ENCODE measurements at regions not wholly inside any gene's neighbourhood (a gene's known extent, or its start where the extent isn't known, plus 50 kb on each side); places are given as distances from the start of the nearest gene placed in this dataset.
"Not testable (repeated sequence)": the region's sequence is repeated elsewhere in the genome, so short reads cannot be mapped to it uniquely, and the experiment has no call there.

GRCh38 chr11:26860895-26861294, 133.0 kb upstream of the FIBIN start:
- Histone ChIP-seq H3K4me3 (ENCODE audit: low read length) (no peak overlapping the region), H3K27ac (ENCODE audit: low read length) (no peak overlapping the region), H3K36me3 (ENCODE audit: insufficient read depth, low read depth, low read length) (no peaks in the 10 kb centered on the region), H3K9me3 (ENCODE audit: insufficient read depth, low read depth, low read length) (no peaks in the 10 kb centered on the region), H3K27me3 (ENCODE audit: insufficient read depth, low read length) (no peaks in the 10 kb centered on the region), H3K4me1 (ENCODE audit: insufficient read depth, low read length) (no peaks in the 10 kb centered on the region), H3K9ac (ENCODE audit: low read depth, low read length) (no peak overlapping the region)

GRCh38 chr11:26862801-26863200, 131.1 kb upstream of the FIBIN start:
- H3K4me1 ChIP-seq (ENCODE audit: insufficient read depth, low read length): no peaks in the 10 kb centered on the region
- no peaks in the 10 kb centered on the region; the same call in 1 of the 2 replicates for H3K9me3 ChIP-seq (ENCODE audit: insufficient read depth, low read depth, low read length)
- no peak overlapping the region for H3K9ac ChIP-seq (ENCODE audit: low read depth, low read length)
- H3K36me3 ChIP-seq (ENCODE audit: insufficient read depth, low read depth, low read length): no peaks in the 10 kb centered on the region
- H3K27me3 ChIP-seq (ENCODE audit: insufficient read depth, low read length): no peaks in the 10 kb centered on the region
- no peak overlapping the region for H3K4me3 ChIP-seq (ENCODE audit: low read length)
- H3K27ac ChIP-seq (ENCODE audit: low read length): no peak overlapping the region

DNA sequence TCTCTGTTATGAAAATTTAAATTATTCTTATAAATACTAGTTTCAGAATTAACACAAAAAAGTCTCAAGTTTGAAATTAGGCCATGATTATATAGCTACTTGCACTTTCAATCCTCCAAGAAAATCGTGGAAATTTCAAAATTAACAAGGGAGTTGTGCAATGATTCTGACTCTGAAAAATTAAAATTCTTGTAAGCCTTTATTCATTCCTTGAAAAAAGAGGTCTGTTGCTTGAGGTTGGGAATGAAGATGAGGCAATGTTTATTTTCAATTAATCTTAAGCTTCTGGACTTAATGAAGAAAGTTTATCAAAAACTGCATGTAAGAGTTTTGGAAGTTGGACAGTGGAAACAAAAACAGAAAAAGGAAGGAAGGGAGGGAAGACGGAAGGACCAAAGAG, 128.2 kb upstream of the FIBIN start:
- no peak overlapping the region for H3K9ac ChIP-seq (ENCODE audit: low read depth, low read length)
- H3K4me3 ChIP-seq (ENCODE audit: low read length): no peak overlapping the region
- no peak overlapping the region for H3K27ac ChIP-seq (ENCODE audit: low read length)
- H3K36me3 ChIP-seq (ENCODE audit: insufficient read depth, low read depth, low read length): no peaks in the 10 kb centered on the region
- no peaks in the 10 kb centered on the region for H3K4me1 ChIP-seq (ENCODE audit: insufficient read depth, low read length)
- H3K9me3 ChIP-seq (ENCODE audit: insufficient read depth, low read depth, low read length): no peaks in the 10 kb centered on the region; the same call in 1 of the 2 replicates
- H3K27me3 ChIP-seq (ENCODE audit: insufficient read depth, low read length): no peaks in the 10 kb centered on the region

GRCh38 chr11:26867286-26867685, 126.6 kb upstream of the FIBIN start:
- H3K9me3 ChIP-seq (ENCODE audit: insufficient read depth, low read depth, low read length): no peaks in the 10 kb centered on the region; the same call in 1 of the 2 replicates
- H3K27me3 ChIP-seq (ENCODE audit: insufficient read depth, low read length): no peaks in the 10 kb centered on the region
- no peak overlapping the region for H3K27ac ChIP-seq (ENCODE audit: low read length)
- H3K36me3 ChIP-seq (ENCODE audit: insufficient read depth, low read depth, low read length): no peaks in the 10 kb centered on the region
- no peak overlapping the region for H3K4me3 ChIP-seq (ENCODE audit: low read length)
- no peak overlapping the region for H3K9ac ChIP-seq (ENCODE audit: low read depth, low read length)
- H3K4me1 ChIP-seq (ENCODE audit: insufficient read depth, low read length): no peaks in the 10 kb centered on the region

- Histone ChIP-seq H3K4me1 (ENCODE audit: insufficient read depth, low read length) (peaks cover 11% of the 10 kb centered on the region; the same call in 1 of the 2 replicates), H3K9me3 (ENCODE audit: insufficient read depth, low read depth, low read length) (peaks cover 22% of the 10 kb centered on the region), H3K9ac (ENCODE audit: low read depth, low read length) (no peak overlapping the region), H3K36me3 (ENCODE audit: insufficient read depth, low read depth, low read length) (no peaks in the 10 kb centered on the region), H3K27ac (ENCODE audit: low read length) (no peak overlapping the region), H3K27me3 (ENCODE audit: insufficient read depth, low read length) (no peaks in the 10 kb centered on the region), H3K4me3 (ENCODE audit: low read length) (no peak overlapping the region)
Observed at GRCh38 chr11:26878959-26879581, 114.8 kb upstream of the FIBIN start.

- peaks cover 22% of the 10 kb centered on the region for H3K9me3 ChIP-seq (ENCODE audit: insufficient read depth, low read depth, low read length)
- H3K4me3 ChIP-seq (ENCODE audit: low read length); H3K36me3 ChIP-seq (ENCODE audit: insufficient read depth, low read depth, low read length); H3K9ac ChIP-seq (ENCODE audit: low read depth, low read length); H3K27me3 ChIP-seq (ENCODE audit: insufficient read depth, low read length); H3K27ac ChIP-seq (ENCODE audit: low read length): not testable (repeated sequence)
- H3K4me1 ChIP-seq (ENCODE audit: insufficient read depth, low read length): peaks cover 11% of the 10 kb centered on the region; the same call in 1 of the 2 replicates
Observed at GRCh38 chr11:26882363-26882880, 111.5 kb upstream of the FIBIN start.

DNA sequence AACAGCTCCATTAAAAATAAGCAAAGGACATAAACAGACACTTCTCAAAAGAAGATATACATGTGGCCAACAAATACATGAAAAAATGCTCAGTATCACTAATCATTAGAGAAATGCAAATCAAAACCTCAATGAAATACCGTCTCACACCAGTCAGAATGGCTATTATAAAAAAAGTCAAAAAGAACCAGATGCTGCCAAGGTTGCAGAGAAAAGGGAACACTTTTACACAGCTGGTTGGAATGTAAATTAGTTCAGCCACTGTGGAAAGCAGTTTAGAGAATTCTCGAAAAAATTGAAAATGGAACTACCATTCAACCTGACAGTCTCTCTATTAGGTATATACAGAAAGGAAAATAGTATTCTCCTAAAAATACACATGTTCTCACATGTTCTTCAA, 102.4 kb upstream of the FIBIN start:
- Histone ChIP-seq H3K4me3 (ENCODE audit: low read length) (no peak overlapping the region), H3K4me1 (ENCODE audit: insufficient read depth, low read length) (no peaks in the 10 kb centered on the region), H3K9ac (ENCODE audit: low read depth, low read length) (no peak overlapping the region), H3K36me3 (ENCODE audit: insufficient read depth, low read depth, low read length) (no peaks in the 10 kb centered on the region), H3K27me3 (ENCODE audit: insufficient read depth, low read length) (no peaks in the 10 kb centered on the region), H3K27ac (ENCODE audit: low read length) (no peak overlapping the region), H3K9me3 (ENCODE audit: insufficient read depth, low read depth, low read length) (no peaks in the 10 kb centered on the region; the same call in 1 of the 2 replicates)

DNA sequence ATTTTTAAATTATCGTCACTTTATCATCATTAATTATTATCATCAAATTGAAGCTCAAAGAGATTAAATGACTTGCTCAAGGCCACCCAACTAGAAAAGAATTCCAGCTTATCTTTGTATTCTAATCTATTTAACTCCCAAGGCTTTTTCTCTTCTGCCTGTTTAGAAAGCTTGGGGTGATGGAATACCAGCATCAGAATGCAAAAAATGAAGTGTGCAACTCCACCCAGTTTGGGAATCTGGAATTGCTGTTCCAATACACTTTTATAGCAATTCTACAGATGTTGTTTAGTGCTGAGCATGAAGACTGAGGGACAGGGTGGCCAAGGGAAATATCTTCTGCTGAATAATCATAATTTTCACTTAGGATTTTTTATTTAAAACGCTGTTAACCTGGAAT, 97.2 kb upstream of the FIBIN start:
- H3K27ac ChIP-seq (ENCODE audit: low read length): no peak overlapping the region
- H3K36me3 ChIP-seq (ENCODE audit: insufficient read depth, low read depth, low read length): no peaks in the 10 kb centered on the region
- H3K27me3 ChIP-seq (ENCODE audit: insufficient read depth, low read length): no peaks in the 10 kb centered on the region
- H3K4me1 ChIP-seq (ENCODE audit: insufficient read depth, low read length): no peaks in the 10 kb centered on the region
- no peaks in the 10 kb centered on the region; the same call in 1 of the 2 replicates for H3K9me3 ChIP-seq (ENCODE audit: insufficient read depth, low read depth, low read length)
- no peak overlapping the region for H3K9ac ChIP-seq (ENCODE audit: low read depth, low read length)
- H3K4me3 ChIP-seq (ENCODE audit: low read length): no peak overlapping the region

- Histone ChIP-seq H3K9me3 (ENCODE audit: insufficient read depth, low read depth, low read length) (no peaks in the 10 kb centered on the region; the same call in 1 of the 2 replicates), H3K4me1 (ENCODE audit: insufficient read depth, low read length) (peaks cover 1% of the 10 kb centered on the region; the same call in 1 of the 2 replicates), H3K27ac (ENCODE audit: low read length) (no peak overlapping the region), H3K9ac (ENCODE audit: low read depth, low read length) (no peak overlapping the region), H3K36me3 (ENCODE audit: insufficient read depth, low read depth, low read length) (no peaks in the 10 kb centered on the region), H3K4me3 (ENCODE audit: low read length) (no peak overlapping the region), H3K27me3 (ENCODE audit: insufficient read depth, low read length) (no peaks in the 10 kb centered on the region)
Observed at GRCh38 chr11:26898799-26899198, 95.1 kb upstream of the FIBIN start.

- Histone ChIP-seq H3K9ac (ENCODE audit: low read depth, low read length) (no peak overlapping the region), H3K27ac (ENCODE audit: low read length) (no peak overlapping the region), H3K4me1 (ENCODE audit: insufficient read depth, low read length) (peaks cover 16% of the 10 kb centered on the region; the same call in 1 of the 2 replicates), H3K9me3 (ENCODE audit: insufficient read depth, low read depth, low read length) (no peaks in the 10 kb centered on the region), H3K36me3 (ENCODE audit: insufficient read depth, low read depth, low read length) (no peaks in the 10 kb centered on the region), H3K27me3 (ENCODE audit: insufficient read depth, low read length) (no peaks in the 10 kb centered on the region), H3K4me3 (ENCODE audit: low read length) (no peak overlapping the region)
Observed at GRCh38 chr11:26901162-26901561, 92.8 kb upstream of the FIBIN start.

DNA sequence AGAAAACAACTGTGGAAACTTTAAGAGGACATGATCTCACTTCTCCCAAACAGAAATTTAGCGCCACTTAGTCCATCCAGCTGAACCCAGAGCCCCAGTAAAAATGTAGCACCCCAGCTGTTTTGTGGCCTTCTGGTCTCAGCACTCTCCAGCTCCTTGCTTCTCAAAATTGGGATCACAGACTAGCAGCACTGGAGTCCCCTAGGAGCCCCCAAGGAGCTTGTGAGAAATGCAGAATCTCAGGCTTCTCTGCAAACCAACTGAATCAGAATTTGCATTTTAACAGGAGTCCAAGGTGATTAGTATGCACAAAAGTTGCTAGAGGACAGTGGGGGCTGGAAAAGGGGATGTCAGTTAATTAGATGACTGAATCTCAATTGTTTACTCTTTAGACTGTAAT, 89.8 kb upstream of the FIBIN start:
- Histone ChIP-seq H3K36me3 (ENCODE audit: insufficient read depth, low read depth, low read length) (no peaks in the 10 kb centered on the region), H3K9ac (ENCODE audit: low read depth, low read length) (no peak overlapping the region), H3K27ac (ENCODE audit: low read length) (no peak overlapping the region), H3K9me3 (ENCODE audit: insufficient read depth, low read depth, low read length) (no peaks in the 10 kb centered on the region), H3K4me1 (ENCODE audit: insufficient read depth, low read length) (peaks cover 16% of the 10 kb centered on the region; the same call in 1 of the 2 replicates), H3K27me3 (ENCODE audit: insufficient read depth, low read length) (no peaks in the 10 kb centered on the region), H3K4me3 (ENCODE audit: low read length) (peak overlapping the region; percentile 19; the same call in 1 of the 2 replicates)

- Histone ChIP-seq H3K4me3 (ENCODE audit: low read length) (no peak overlapping the region), H3K9me3 (ENCODE audit: insufficient read depth, low read depth, low read length) (no peaks in the 10 kb centered on the region), H3K36me3 (ENCODE audit: insufficient read depth, low read depth, low read length) (no peaks in the 10 kb centered on the region), H3K4me1 (ENCODE audit: insufficient read depth, low read length) (peaks cover 16% of the 10 kb centered on the region; the same call in 1 of the 2 replicates), H3K9ac (ENCODE audit: low read depth, low read length) (no peak overlapping the region), H3K27ac (ENCODE audit: low read length) (no peak overlapping the region), H3K27me3 (ENCODE audit: insufficient read depth, low read length) (no peaks in the 10 kb centered on the region)
Observed at GRCh38 chr11:26904801-26905200, 89.1 kb upstream of the FIBIN start.

All from iPS-20b (cell line).